Right hindlimb (tissue), 1 donor: ENCODE measurements at regions not wholly inside any gene's neighbourhood (a gene's known extent, or its start where the extent isn't known, plus 50 kb on each side); places are given as distances from the start of the nearest gene placed in this dataset.

Source experiments
- DNase-seq: peaks from one replicate; pipeline ENCODE4 v3.0.0-alpha.2; 2018

DNA sequence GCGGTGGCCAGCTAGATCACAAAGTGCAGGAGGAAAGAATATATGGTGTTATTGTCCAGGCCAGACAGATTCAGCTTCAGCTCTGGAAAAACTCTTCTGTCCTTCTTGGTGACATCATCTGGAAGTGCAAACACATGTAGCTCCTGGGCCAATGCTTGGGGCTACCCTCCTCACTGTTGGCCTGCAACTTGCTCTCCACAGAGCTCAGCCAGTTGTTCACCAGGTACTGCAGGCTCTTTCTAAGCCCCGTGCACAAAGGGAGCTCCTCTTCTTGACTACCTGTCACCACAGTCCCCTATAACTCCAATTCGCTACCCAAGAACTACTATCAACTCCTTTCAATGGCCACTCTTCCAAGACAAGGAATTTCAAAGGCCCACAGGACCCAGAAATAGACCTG, 1175.9 kb upstream of the CDH9 start:
- no peak for DNase-seq

DNA sequence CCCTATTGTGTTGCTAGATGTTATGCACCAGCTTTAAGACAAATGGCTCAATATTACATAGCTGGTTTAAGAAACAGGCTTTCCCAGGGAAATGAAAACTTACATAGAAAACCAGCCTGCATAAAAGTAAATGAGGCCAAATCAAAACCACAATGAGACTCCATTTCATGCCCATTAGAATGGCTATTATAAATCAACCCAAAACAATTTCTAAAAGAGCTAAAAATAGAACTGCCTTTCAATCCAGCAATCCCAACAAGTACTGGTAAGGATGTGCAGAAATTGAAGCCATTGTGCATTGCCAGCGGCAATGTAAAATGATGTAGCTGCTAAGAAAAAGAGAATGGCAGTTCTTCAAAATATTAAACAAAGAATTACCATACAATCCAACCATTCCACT, 1170.0 kb upstream of the CDH9 start:
- no peak for DNase-seq

DNA sequence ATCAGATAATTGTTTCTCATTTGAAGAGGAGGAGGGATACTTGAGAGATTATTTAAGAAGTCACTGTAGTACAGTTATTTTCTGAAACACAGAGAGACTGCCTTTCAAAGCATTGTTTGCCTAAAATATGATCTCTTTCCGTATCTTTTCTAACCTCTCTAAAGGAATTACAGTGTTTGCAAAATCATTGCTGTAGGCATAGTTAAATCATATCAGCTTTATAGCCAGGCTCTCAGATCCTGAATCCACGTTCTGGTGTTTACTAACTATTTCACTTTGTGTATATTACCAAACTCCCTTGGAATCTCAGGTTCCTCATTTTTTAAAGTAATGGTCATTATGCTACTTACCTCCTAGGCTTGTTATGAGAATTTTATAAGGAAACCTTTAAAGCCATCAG, 1151.6 kb upstream of the CDH9 start:
- no peak for DNase-seq

DNA sequence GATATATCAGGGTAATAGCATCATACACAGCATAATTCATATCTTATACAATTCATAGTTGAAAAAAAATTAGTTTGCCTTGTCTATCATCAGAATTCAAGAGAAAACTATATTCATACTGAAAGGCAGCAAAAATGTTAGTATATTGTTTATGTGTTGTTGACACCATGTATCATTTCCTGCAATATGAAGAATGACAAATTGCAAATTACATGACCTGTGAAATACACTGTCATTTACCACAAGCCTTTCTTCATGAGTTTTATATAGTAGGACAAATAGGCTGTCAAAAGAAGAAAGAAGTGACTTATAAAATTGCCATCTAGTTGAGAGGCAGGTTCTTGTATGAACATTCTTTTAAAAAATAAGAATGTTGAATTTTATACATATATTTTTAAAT, 1136.3 kb upstream of the CDH9 start:
- DNase-seq: no peak

GRCh38 chr5:28165096-28165495, 1126.7 kb upstream of the CDH9 start:
- DNase-seq: no peak

- DNase-seq: no peak
Measured at GRCh38 chr5:28164568-28164967, 1126.2 kb upstream of the CDH9 start.

DNA sequence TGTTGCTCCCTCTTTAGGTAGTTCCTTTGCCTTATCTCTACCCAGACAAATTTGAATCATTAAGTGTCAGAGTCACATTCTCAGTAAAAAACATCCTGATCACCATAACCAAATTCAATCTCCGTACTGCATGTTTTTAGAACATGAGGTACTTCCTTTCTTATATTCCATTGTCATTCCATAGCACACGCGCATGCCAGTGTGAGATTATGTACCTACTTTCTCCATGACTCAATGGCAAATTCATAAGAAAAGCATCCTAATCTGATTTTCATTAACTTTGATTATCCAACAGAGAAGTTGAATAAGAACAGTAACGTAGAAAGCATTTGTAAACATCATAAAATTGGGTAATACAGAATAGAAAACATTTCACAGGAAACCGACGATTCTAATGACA, 1118.6 kb upstream of the CDH9 start:
- DNase-seq: no peak

DNA sequence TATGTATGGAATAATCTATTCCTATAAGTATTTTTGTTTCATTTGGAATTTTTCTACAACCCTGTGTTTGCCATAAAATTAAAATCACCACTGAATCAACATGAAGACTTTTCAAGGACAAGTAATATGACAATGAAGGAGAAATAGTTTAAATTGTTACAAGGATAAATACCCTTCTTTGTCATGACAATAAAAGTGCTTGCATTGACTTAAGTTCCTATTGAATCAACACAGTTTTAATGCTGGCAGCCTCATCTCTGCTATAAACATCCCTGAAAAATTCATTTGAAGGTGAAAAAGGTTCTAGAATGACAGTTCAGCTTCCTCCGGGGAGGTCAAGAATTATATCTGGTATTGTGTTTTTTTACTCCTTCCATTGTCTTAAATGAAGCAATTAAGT, 1105.1 kb upstream of the CDH9 start:
- no peak for DNase-seq

- DNase-seq: no peak
Measured at GRCh38 chr5:28132151-28132550, 1093.8 kb upstream of the CDH9 start.

DNA sequence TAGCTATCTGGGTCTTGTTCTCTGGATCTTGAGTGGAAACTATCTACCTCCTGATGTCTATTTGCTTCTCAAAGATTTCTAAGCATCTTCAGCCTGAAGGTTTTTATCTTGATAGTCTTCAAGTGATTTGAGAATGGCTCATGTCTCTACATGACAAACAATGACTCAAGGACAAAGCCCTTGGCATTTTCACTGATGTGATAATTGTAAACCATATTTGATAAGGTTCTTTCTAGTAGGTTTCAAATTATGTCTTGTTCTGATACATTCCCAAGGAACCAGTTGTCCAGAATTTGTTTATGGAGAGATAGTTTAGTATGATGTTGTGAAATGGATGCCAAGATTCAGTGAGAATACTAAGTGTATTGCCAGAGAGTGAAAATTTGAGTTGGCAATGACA, 1079.3 kb upstream of the CDH9 start:
- DNase-seq: no peak

- DNase-seq: no peak
Measured at GRCh38 chr5:28117273-28117672, 1078.9 kb upstream of the CDH9 start.

DNA sequence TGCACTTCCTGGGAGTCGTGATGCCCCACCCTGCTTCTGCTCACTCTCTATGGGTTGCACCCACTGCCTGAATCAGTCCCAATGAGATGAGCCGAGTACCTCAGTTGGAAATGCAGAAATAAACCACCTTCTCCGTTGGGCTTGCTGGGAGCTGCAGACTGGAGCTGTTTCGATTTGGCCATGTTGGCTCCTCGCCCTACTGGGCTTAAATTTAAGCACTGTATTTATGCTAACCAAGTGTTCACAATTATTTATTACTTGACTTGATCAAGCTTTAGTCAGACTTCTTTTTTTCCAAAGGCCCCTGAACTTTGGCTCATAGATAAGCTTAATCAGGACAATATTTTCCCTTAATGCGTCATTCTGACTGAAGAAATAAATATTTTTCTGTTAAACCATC, 1072.4 kb upstream of the CDH9 start:
- DNase-seq: no peak

DNA sequence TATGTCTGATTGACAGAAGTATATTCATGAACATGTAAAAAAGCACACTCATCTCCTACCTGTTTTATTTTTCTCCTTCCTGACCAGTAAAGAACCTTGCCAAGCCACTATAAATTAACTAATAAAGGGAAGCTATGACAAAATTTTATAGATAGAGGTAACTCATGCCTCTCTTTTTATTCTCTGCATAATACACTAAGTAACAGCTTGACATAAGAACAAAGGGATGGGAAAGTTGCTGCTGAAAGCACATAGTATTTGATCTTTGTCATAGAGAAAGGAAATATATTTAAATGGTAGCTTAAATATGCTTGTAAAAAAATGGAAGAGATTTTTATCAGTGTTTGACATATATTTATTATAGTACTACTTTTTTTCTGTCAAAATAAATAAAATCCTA, 1065.7 kb upstream of the CDH9 start:
- DNase-seq: no peak

DNA sequence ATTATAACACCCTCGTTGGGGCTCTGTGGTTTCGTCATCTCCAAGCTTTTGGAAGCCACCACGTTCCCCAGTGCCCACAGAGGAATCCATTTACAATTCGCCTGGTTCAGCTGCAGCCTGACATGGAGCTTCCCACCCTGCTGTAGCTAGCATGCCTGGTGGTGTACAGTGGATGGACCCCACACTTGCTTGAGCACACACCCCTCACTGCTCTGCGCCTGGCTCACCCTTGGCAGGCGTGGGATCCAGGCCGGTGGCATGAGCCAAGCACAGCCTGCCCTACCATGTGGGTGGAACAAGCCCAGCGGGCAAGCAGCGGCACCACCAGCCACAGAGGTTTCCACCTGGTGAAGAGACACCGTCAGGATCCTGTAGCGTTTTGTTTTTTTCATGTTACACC, 1045.7 kb upstream of the CDH9 start:
- DNase-seq: no peak

- no peak for DNase-seq
Measured at GRCh38 chr5:28082610-28083009, 1044.2 kb upstream of the CDH9 start.

GRCh38 chr5:28077291-28078240, 1039.2 kb upstream of the CDH9 start:
- DNase-seq: no peak

GRCh38 chr5:28066856-28067255, 1028.5 kb upstream of the CDH9 start:
- no peak for DNase-seq

GRCh38 chr5:28065656-28066055, 1027.3 kb upstream of the CDH9 start:
- no peak for DNase-seq

DNA sequence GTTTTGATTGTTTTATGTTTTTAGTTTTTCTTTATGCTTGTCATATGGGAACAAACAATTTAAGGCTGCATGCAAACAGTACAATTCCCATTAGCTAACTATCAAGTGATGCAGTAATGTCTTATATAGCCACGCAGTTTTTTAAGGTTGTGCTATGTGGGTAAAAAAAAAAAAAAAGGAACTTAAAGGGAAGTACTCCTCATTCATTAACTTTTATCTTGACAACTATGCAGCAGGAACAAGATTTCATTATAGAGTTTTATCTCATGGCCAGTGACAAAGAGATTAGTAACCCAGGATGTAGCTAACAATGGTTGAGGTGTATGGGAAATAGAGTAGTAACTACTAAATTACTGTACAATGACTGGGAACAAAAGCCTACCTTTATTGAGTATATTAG, 1008.2 kb upstream of the CDH9 start:
- no peak for DNase-seq

DNA sequence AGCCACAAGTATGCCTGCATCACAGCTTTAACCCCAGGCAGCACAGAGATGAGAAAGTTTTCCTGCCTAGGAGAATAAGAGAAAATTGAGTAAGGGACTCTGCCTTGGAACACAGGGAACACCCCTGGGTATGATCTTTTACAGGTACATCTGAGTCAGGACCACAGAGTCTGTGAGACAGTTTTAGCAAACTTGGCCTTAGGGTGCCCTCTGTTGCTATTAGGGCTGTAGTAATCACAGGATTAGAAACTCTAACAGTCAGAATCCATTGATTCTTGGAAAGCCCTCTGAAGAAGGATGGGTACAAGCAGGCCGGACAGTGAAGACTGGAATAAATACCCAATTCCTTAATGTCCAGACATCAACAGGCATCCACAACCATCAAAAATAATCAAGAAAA, 989.5 kb upstream of the CDH9 start:
- no peak for DNase-seq

DNA sequence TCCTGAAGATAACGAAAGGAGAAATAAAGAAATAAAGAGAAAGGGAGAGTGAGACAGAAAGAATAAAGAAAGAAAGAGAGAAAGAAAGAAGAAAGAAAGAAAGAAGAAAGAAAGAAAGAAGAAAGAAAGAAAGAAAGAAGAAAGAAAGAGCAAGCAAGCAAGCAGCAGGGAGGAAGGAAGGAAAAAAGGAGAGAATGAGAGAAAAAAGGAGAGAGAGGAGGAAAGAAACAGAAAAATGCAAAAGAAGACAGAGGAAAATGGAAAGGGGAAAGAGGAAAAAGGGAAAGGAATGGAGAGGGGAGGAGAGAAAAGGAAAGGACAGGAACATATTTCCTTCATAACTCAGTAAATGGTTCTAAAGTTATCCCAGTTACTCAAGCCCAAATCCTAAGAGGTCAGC, 978.8 kb upstream of the CDH9 start:
- DNase-seq: no peak

DNA sequence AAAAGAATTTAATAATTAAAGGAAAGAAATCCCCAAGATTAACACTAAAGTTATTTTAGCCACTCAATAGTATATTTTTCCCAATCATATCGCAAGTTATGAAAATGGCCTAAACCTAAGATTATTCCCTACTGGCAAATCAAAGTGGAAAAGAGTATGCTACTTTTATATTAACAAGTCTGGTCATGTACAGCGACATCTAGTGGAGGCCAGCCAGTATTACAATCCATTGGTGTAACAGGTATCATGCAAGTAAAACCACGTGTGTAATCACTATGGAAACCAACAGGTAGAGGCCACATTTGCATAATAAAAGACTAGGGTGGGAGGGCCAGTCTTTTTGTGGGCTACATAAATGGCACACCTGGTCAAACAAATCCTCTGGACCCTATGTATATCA, 976.4 kb upstream of the CDH9 start:
- DNase-seq: no peak

- no peak for DNase-seq
Measured at GRCh38 chr5:28012538-28012937, 974.2 kb upstream of the CDH9 start.

DNA sequence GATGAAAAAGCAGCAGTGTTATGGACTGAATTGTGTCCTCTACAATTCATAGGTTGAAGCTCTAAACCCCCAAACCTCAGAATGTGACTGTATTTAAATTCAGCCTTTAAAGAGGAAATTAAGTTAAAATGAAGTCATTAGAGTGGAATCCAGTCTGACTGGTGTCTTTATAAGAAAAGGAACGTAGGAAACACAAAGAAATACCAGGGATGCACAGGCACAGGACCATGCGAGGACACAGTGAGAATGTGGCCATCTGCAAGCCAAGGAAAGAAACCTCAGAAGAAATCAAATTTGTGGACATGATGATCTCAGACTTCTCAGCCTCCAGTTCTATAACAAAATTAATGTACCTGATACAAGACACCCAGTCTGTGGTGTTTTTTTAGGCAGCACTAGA, 971.2 kb upstream of the CDH9 start:
- DNase-seq: no peak

GRCh38 chr5:27996665-27997064, 958.3 kb upstream of the CDH9 start:
- DNase-seq: no peak
